Keratinocyte (primary cell): ENCODE measurements at regions not wholly inside any gene's neighbourhood (a gene's known extent, or its start where the extent isn't known, plus 50 kb on each side); places are given as distances from the start of the nearest gene placed in this dataset.

Source experiments
- CTCF ChIP-seq, 3 experiments: IDR thresholded peaks in 1 of 3; conservative IDR thresholded peaks in 1 of 3; optimal IDR thresholded peaks in 1 of 3; 2 replicates in 2 of 3; 3 replicates in 1 of 3; pipeline versions ENCODE3 to v1.5.1; 2011; ENCODE audit warnings: low read length in 3 of 3, mild to moderate bottlenecking in 3 of 3, moderate library complexity in 2 of 3, control low read depth in 1 of 3, inconsistent platforms in 1 of 3; ENCODE audit not compliant: insufficient read depth in 2 of 3; ENCODE audit errors: extremely low read depth in 1 of 3
- EZH2 ChIP-seq: IDR thresholded peaks from one replicate; pipeline ENCODE4 v1.6.1; 2012; ENCODE audit warnings: inconsistent platforms, mild to moderate bottlenecking, low read length, moderate library complexity

- no peak for TF ChIP-seq CTCF (optimal IDR thresholded peaks at IDR 0.05 in 1 of 3, IDR thresholded peaks at IDR 0.05 in 1 of 3, conservative IDR thresholded peaks at IDR 0.05 in 1 of 3; ENCODE audit: extremely low read depth in 1 of 3, insufficient read depth in 2 of 3, low read length in 3 of 3)
- no peak for TF ChIP-seq EZH2
Observed at GRCh38 chr14:51482102-51482501, 169.6 kb upstream of the FRMD6 start.
